GM12878 (cell line): ENCODE measurements at regions not wholly inside any gene's neighbourhood (a gene's known extent, or its start where the extent isn't known, plus 50 kb on each side); places are given as distances from the start of the nearest gene placed in this dataset.

Source experiments
- ATAC-seq: fragments of 200-7000 bp; cut with Tn5 transposase; 3 replicates; pipeline ENCODE4 v1.9.1; 2020; ENCODE audit warnings: mild to moderate bottlenecking, moderate library complexity
- BruUV-seq: library from RNA; stranded (reverse); fragments of 400-500 nt; replicated peaks from 2 replicates; lab custom pipeline; 2021; lab: Mats Ljungman, UMichigan
- CTCF ChIA-PET: fragments of 300-600 bp; sonication (Branson Sonifier 250); formaldehyde crosslinking; extraction: SDS; loops from one replicate; lab custom pipeline; 2021; ENCODE audit warnings: inconsistent platforms; lab: Yijun Ruan, JAX
- POLR2A ChIA-PET: fragments of 350-600 bp; formaldehyde crosslinking; extraction: SDS; loops from one replicate; lab custom pipeline; 2021; ENCODE audit warnings: inconsistent platforms; lab: Charles Lee
- RAD21 ChIA-PET: fragments of 300-600 bp; sonication (Branson Sonifier 250); formaldehyde crosslinking; loops from one replicate; lab custom pipeline; 2023; ENCODE audit warnings: antibody characterized with exemption; ENCODE audit not compliant: unreplicated experiment; lab: Charles Lee
- SMC1A ChIA-PET: fragments of 300-600 bp; sonication (Branson Sonifier 250); formaldehyde crosslinking; loops from one replicate; lab custom pipeline; 2023; ENCODE audit not compliant: unreplicated experiment, uncharacterized antibody; lab: Charles Lee
- DNase-seq: peaks from one replicate; pipeline ENCODE4 v3.0.0-alpha.2; 2011; ENCODE audit warnings: low read depth, low spot score
- FAIRE-seq: peaks from 3 replicates; lab custom pipeline; 2011; peaks lifted over from hg19 to GRCh38; lab: Jason Lieb, UNC
- H2AFZ ChIP-seq: 2 replicates; pipeline ENCODE4 v1.6.0; 2011; ENCODE audit warnings: low read depth, low read length, control low read depth; ENCODE audit not compliant: control insufficient read depth
- H3K27ac ChIP-seq: 2 replicates; pipeline ENCODE4 v1.5.1; 2011; ENCODE audit warnings: control low read depth; ENCODE audit not compliant: control insufficient read depth, insufficient read depth
- H3K27me3 ChIP-seq, 2 experiments: replicated peaks in 1 of 2; 2 replicates each; pipeline versions ENCODE4 v1.6.0 to v1.6.1; 2011; ENCODE audit warnings: low read length in 1 of 2; ENCODE audit not compliant: control insufficient read depth in 2 of 2, insufficient read depth in 2 of 2
- H3K36me3 ChIP-seq, 2 experiments: 2 replicates each; pipeline ENCODE4 v1.5.1; 2011; ENCODE audit warnings: low read length in 1 of 2; ENCODE audit not compliant: control insufficient read depth in 2 of 2, insufficient read depth in 2 of 2
- H3K4me1 ChIP-seq: 2 replicates; pipeline ENCODE4 v1.6.1; 2011; ENCODE audit warnings: mild to moderate bottlenecking, low read length, moderate library complexity, mixed read lengths; ENCODE audit not compliant: control insufficient read depth, insufficient read depth
- H3K4me2 ChIP-seq: 2 replicates; pipeline ENCODE4 v1.6.0; 2011; ENCODE audit warnings: control low read depth; ENCODE audit not compliant: control insufficient read depth, insufficient read depth
- H3K4me3 ChIP-seq: fragments of 200-600 bp; sonication (generic); 2 replicates; pipeline ENCODE4 v1.5.1; 2016
- H3K79me2 ChIP-seq: 2 replicates; pipeline ENCODE4 v1.6.0; 2011; ENCODE audit warnings: low read length; ENCODE audit not compliant: control insufficient read depth, insufficient read depth
- H3K9ac ChIP-seq: 2 replicates; pipeline ENCODE4 v1.8.0; 2011; ENCODE audit warnings: low read length, control low read depth, mixed read lengths; ENCODE audit not compliant: control insufficient read depth, insufficient read depth
- H3K9me3 ChIP-seq: replicated peaks from 3 replicates; pipeline ENCODE4 v1.5.1; 2011; ENCODE audit warnings: mild to moderate bottlenecking, low read length; ENCODE audit not compliant: control insufficient read depth, insufficient read depth
- H4K20me1 ChIP-seq: 2 replicates; pipeline ENCODE4 v1.6.0; 2011; ENCODE audit not compliant: control insufficient read depth, insufficient read depth
- IRF4 ChIP-seq: IDR thresholded peaks from 2 replicates; pipeline ENCODE4 v1.6.1; 2011; ENCODE audit warnings: low read depth, low read length
- POLR2AphosphoS5 ChIP-seq: IDR thresholded peaks from 2 replicates; pipeline ENCODE4 v1.6.1; 2011; ENCODE audit warnings: mild to moderate bottlenecking, low read length, inconsistent platforms
- RAD51 ChIP-seq: fragments of 450-650 bp; IDR thresholded peaks from 2 replicates; pipeline ENCODE4 v1.6.1; 2016; ENCODE audit warnings: moderate library complexity, mild to moderate bottlenecking, inconsistent platforms
- SRF ChIP-seq, 2 experiments: IDR thresholded peaks; 2 replicates each; pipeline ENCODE4 v1.6.1; 2011; ENCODE audit warnings: low read depth in 2 of 2, low read length in 2 of 2, mild to moderate bottlenecking in 1 of 2, moderate library complexity in 1 of 2
- TAF1 ChIP-seq: IDR thresholded peaks from 2 replicates; pipeline ENCODE4 v1.6.1; 2011; ENCODE audit warnings: mild to moderate bottlenecking, low read depth, low read length, borderline replicate concordance
- in situ Hi-C: fragments of 300-500 bp; cut with MboI; formaldehyde crosslinking; loops from 9 replicates; pipeline ENCODE4 v1.14.3; 2018; ENCODE audit warnings: mixed read lengths
- intact Hi-C: fragments of 100-400 bp; cut with micrococcal nuclease; formaldehyde crosslinking; loops from one replicate; pipeline ENCODE4 v1.14.2; 2022; ENCODE audit not compliant: unreplicated experiment
- TF ChIP-seq, protein P1 (sequence below): fragments of 450-650 bp; IDR thresholded peaks from 2 replicates; pipeline ENCODE4 v1.6.1; 2017; ENCODE audit warnings: low read depth, mild to moderate bottlenecking, moderate library complexity
- TF ChIP-seq, protein P2 (sequence below): IDR thresholded peaks from 2 replicates; pipeline ENCODE4 v1.6.1; 2011; ENCODE audit warnings: borderline replicate concordance, low read depth, mild to moderate bottlenecking, moderate library complexity, low read length; ENCODE audit not compliant: insufficient read depth, poor library complexity, severe bottlenecking

DNA sequence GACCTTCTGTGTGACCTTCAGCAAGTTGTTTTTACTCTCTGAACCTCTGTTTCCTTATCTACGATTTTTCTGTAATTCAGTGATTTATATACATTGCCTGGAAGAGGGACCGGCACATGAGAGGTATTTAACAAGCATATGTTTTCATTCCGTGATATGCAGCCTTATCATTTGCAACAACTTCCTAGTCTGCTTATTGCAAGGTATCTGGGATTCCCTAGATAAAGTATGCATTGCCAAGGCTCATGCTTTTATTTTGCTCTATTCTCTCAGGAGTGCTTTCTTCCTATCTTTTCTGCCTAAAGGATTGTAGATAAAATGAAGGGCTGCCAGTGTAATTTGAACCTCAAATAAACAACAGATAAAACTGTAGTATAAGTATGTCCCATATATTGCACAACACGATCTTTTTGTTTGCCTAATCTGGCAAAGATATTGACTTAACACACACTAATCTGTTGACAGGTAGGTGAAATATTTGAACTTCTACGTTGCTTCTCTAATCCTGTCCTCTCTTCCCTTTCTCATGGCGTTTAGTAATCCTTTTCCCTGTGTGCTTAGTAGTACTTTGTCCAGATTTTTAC lies 377.2 kb upstream of the TNC start (continued):
- TF ChIP-seq, protein P1, sequence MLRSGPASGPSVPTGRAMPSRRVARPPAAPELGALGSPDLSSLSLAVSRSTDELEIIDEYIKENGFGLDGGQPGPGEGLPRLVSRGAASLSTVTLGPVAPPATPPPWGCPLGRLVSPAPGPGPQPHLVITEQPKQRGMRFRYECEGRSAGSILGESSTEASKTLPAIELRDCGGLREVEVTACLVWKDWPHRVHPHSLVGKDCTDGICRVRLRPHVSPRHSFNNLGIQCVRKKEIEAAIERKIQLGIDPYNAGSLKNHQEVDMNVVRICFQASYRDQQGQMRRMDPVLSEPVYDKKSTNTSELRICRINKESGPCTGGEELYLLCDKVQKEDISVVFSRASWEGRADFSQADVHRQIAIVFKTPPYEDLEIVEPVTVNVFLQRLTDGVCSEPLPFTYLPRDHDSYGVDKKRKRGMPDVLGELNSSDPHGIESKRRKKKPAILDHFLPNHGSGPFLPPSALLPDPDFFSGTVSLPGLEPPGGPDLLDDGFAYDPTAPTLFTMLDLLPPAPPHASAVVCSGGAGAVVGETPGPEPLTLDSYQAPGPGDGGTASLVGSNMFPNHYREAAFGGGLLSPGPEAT = no peak
- TF ChIP-seq, protein P2, sequence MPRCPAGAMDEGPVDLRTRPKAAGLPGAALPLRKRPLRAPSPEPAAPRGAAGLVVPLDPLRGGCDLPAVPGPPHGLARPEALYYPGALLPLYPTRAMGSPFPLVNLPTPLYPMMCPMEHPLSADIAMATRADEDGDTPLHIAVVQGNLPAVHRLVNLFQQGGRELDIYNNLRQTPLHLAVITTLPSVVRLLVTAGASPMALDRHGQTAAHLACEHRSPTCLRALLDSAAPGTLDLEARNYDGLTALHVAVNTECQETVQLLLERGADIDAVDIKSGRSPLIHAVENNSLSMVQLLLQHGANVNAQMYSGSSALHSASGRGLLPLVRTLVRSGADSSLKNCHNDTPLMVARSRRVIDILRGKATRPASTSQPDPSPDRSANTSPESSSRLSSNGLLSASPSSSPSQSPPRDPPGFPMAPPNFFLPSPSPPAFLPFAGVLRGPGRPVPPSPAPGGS = no peak
- no peak for TF ChIP-seq RAD51
- TF ChIP-seq, all 136 proteins: peak for 0

DNA sequence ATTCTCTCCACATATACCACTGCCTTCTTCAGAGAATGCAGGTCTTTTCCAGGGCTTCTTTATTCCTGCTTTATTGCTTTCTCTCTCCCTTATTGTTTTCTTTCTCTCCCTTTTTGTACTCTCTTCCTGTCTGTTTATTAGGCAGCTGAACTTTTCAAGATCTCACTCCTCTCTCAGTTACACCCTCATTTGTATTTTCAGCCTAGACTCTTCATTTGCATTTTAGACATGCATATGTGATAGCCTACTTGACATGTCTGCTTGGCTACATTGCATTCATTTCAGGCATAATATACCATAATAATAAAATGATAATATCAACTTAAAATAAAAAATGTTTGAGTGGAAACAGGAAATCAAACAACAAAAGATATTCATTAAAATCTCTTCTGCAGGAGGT lies 377.9 kb upstream of the TNC start:
- H3K9ac ChIP-seq = no peak overlapping the region
- ChIA-PET POLR2A (no interaction called here), RAD21 (no interaction called here), SMC1A (no interaction called here), CTCF (no interaction called here)
- H3K27me3 ChIP-seq = no peaks in the 10 kb centered on the region
- no TSS peak for BruUV-seq
- in situ Hi-C loops (no loop called here), intact Hi-C loops (no loop called here)
- no peak for ATAC-seq
- TF ChIP-seq TAF1 = no peak
- no peak for TF ChIP-seq SRF (IDR thresholded peaks at IDR 0.05; ENCODE audit: low read depth in 2 of 2, low read length in 2 of 2)
- TF ChIP-seq POLR2AphosphoS5 = no peak
- no peak for TF ChIP-seq IRF4
- no peak overlapping the region for H3K4me3 ChIP-seq
- H3K4me1 ChIP-seq = no peaks in the 10 kb centered on the region
- H3K27ac ChIP-seq = no peak overlapping the region
- no peaks in the 10 kb centered on the region for H4K20me1 ChIP-seq
- FAIRE-seq = no peak
- H3K9me3 ChIP-seq = no peaks in the 10 kb centered on the region
- no peak overlapping the region for H2AFZ ChIP-seq
- no peaks in the 10 kb centered on the region for H3K79me2 ChIP-seq
- no peaks in the 10 kb centered on the region for H3K36me3 ChIP-seq
- H3K4me2 ChIP-seq = no peak overlapping the region
- DNase-seq = no peak
